Neural progenitor cell (in vitro differentiated cells): ENCODE measurements at regions not wholly inside any gene's neighbourhood (a gene's known extent, or its start where the extent isn't known, plus 50 kb on each side); places are given as distances from the start of the nearest gene placed in this dataset.

Experiments
- CTCF ChIP-seq: fragments of 200-600 bp; sonication (generic); IDR thresholded peaks from 2 replicates; pipeline ENCODE4 v1.5.1; 2017; ENCODE audit warnings: antibody characterized with exemption, mild to moderate bottlenecking
- EZH2 ChIP-seq: fragments of 200-600 bp; sonication (generic); IDR thresholded peaks from 2 replicates; pipeline ENCODE4 v1.6.1; 2017; ENCODE audit warnings: antibody characterized with exemption, mild to moderate bottlenecking, moderate library complexity
- EZH2phosphoT487 ChIP-seq: fragments of 200-600 bp; sonication (generic); IDR thresholded peaks from 2 replicates; pipeline ENCODE4 v1.6.1; 2017; ENCODE audit warnings: antibody characterized with exemption

- TF ChIP-seq CTCF: no peak
- no peak for TF ChIP-seq EZH2
- no peak for TF ChIP-seq EZH2phosphoT487
Observed at GRCh38 chr2:167729911-167730310, 517.5 kb downstream of the STK39 start.
